ENCODE measurements at regions not wholly inside any gene's neighbourhood (a gene's known extent, or its start where the extent isn't known, plus 50 kb on each side); places are given as distances from the start of the nearest gene placed in this dataset.

DNA sequence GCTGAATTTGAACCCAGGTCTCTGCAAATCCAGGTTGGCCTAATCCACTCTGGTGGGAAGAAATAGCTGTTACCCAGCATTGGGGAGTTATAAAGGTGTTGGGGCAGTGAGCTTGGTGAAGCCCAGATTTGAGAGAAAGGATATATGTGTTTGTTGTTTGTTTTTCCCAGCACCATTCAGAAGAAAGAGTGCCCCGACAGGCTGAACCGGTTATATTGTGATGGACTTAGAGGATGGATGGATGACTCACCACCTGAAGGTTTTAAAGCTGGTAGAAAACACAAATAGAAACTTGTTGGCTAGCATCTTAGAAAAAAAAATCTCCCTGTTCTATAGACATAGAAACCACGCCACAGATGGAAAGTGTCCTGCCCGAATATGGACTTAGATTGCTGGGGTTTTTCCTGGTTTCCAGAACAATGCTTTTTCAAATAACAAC is 404.6 kb downstream of the MED13L start:
- H3K36me3 Mint-ChIP-seq (ENCODE audit: insufficient read depth) = peaks cover 2% of the 10 kb centered on the region
- peak overlapping the region; percentile 75 for H3K27ac Mint-ChIP-seq
- H3K9me3 Mint-ChIP-seq (ENCODE audit: low read depth) = peaks cover 16% of the 10 kb centered on the region
- TF ChIP-seq, protein P1, sequence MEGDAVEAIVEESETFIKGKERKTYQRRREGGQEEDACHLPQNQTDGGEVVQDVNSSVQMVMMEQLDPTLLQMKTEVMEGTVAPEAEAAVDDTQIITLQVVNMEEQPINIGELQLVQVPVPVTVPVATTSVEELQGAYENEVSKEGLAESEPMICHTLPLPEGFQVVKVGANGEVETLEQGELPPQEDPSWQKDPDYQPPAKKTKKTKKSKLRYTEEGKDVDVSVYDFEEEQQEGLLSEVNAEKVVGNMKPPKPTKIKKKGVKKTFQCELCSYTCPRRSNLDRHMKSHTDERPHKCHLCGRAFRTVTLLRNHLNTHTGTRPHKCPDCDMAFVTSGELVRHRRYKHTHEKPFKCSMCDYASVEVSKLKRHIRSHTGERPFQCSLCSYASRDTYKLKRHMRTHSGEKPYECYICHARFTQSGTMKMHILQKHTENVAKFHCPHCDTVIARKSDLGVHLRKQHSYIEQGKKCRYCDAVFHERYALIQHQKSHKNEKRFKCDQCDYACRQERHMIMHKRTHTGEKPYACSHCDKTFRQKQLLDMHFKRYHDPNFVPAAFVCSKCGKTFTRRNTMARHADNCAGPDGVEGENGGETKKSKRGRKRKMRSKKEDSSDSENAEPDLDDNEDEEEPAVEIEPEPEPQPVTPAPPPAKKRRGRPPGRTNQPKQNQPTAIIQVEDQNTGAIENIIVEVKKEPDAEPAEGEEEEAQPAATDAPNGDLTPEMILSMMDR (IDR thresholded peaks at IDR 0.05; ENCODE audit: unreplicated experiment) = no peak
- peaks cover 37% of the 10 kb centered on the region for H3K4me1 Mint-ChIP-seq (ENCODE audit: low read depth)
- DNase-seq (ENCODE audit: low spot score, unreplicated experiment) = peak; percentile 44
- no peaks in the 10 kb centered on the region for H3K27me3 Mint-ChIP-seq
- H3K4me3 Mint-ChIP-seq (ENCODE audit: low read depth) = no peak overlapping the region

DNA sequence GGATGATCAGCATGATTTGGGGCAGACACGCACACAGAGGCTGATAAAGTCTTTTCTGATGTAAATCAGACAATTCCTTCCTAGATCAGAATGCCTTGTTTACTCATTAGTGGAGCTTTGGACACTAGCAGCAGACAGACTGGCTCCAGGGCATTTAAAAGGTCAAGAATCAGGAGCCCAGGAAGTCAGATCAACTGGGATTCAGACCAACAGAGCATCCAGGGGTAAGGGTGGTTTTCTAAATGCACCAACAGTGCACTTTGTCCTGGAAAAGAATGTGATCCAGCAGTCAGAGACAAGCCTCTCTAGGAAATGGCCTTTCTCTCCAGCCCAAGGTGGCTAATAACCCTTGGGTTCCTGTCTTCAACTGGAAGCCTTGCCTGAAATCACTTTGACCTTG is 405.3 kb downstream of the MED13L start:
- Mint-ChIP-seq H3K4me1 (ENCODE audit: low read depth) (peaks cover 39% of the 10 kb centered on the region), H3K27ac (peak overlapping the region; percentile 75), H3K27me3 (no peaks in the 10 kb centered on the region), H3K4me3 (ENCODE audit: low read depth) (no peak overlapping the region), H3K36me3 (ENCODE audit: insufficient read depth) (peaks cover 2% of the 10 kb centered on the region), H3K9me3 (ENCODE audit: low read depth) (peaks cover 14% of the 10 kb centered on the region)
- no peak for DNase-seq (ENCODE audit: low spot score, unreplicated experiment)
- TF ChIP-seq, protein P1 (IDR thresholded peaks at IDR 0.05; ENCODE audit: unreplicated experiment) = no peak

DNA sequence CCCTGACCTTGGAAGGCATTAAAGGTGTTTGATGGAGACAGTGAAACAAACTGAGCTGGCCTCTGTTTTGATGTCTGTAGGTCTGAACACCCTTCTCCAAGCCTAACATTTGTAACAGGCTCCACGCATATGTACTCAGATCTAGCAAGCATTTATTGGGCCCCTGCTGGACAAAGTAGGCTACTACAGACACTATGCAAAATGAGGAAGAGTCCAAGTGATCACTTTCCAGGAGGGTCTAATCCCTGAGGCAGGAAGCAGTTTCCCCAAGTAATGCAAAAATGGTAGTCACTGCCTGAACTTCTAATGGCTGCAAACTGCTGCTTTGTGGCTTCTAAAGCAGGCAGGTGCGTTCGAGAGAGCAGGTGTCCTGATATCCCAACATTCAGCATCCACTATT is 405.8 kb downstream of the MED13L start:
- H3K4me1 Mint-ChIP-seq (ENCODE audit: low read depth) = peaks cover 39% of the 10 kb centered on the region
- H3K9me3 Mint-ChIP-seq (ENCODE audit: low read depth) = peaks cover 9% of the 10 kb centered on the region
- peak overlapping the region; percentile 75 for H3K27ac Mint-ChIP-seq

DNA sequence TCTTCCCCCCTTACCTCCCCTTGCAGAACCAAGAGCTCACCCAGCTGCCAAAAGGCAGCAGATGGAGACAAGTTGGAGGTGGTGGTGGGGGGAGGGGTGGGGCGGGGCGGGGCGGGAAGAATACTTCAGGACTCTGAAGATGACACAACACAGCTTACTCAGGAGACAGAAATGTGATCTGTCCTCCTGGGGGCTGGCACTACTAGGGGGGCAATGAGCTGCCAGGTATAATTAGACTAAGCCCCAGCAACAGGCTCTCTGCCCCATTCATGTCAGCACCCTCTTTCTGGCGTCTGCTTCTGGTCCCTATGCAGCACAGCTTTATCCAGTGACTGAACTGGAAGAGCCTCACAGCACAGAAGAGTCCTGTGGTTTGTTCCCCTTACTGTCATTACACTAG is 407.0 kb downstream of the MED13L start:
- no peak for DNase-seq (ENCODE audit: low spot score, unreplicated experiment)
- H3K4me1 Mint-ChIP-seq (ENCODE audit: low read depth) = peaks cover 39% of the 10 kb centered on the region
- peaks cover 2% of the 10 kb centered on the region for H3K36me3 Mint-ChIP-seq (ENCODE audit: insufficient read depth)
- peaks cover 8% of the 10 kb centered on the region for H3K9me3 Mint-ChIP-seq (ENCODE audit: low read depth)
- TF ChIP-seq, protein P1 (IDR thresholded peaks at IDR 0.05; ENCODE audit: unreplicated experiment) = no peak
- H3K4me3 Mint-ChIP-seq (ENCODE audit: low read depth) = no peak overlapping the region
- H3K27ac Mint-ChIP-seq = peak overlapping the region; percentile 33
- H3K27me3 Mint-ChIP-seq = no peaks in the 10 kb centered on the region

More for the DNA sequence above, 405.8 kb downstream of the MED13L start:
- Mint-ChIP-seq H3K36me3 (ENCODE audit: insufficient read depth) (peaks cover 2% of the 10 kb centered on the region), H3K4me3 (ENCODE audit: low read depth) (no peak overlapping the region), H3K27me3 (no peaks in the 10 kb centered on the region)
- TF ChIP-seq, protein P1 (IDR thresholded peaks at IDR 0.05; ENCODE audit: unreplicated experiment) = peak; percentile 61
- no peak for DNase-seq (ENCODE audit: low spot score, unreplicated experiment)

DNA sequence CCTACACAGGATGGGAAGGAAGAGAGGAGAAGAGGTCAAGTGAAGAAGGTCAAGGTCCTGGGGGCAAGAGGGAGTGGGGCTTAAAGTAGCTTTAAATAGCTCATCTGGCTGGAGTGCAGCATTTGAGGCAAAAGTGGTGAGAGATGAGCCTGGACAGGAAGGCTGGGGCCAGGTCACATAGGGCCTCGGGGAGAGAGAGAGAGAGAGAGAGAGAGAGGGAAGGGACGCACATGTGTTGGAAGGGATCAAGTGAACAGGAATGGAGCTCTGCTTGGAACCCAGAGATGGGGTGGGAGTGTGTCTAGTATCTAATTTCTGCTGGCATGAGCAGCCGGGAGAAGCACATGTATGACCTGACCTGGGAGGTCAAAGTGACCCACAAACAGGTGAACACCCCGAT is 407.5 kb downstream of the MED13L start:
- Mint-ChIP-seq H3K27ac (peak overlapping the region; percentile 62), H3K36me3 (ENCODE audit: insufficient read depth) (peaks cover 2% of the 10 kb centered on the region), H3K27me3 (no peaks in the 10 kb centered on the region), H3K4me3 (ENCODE audit: low read depth) (no peak overlapping the region), H3K4me1 (ENCODE audit: low read depth) (peaks cover 39% of the 10 kb centered on the region), H3K9me3 (ENCODE audit: low read depth) (peaks cover 8% of the 10 kb centered on the region)
- TF ChIP-seq, protein P1 (IDR thresholded peaks at IDR 0.05; ENCODE audit: unreplicated experiment) = no peak
- DNase-seq (ENCODE audit: low spot score, unreplicated experiment) = no peak
